ENCODE measurements at regions not wholly inside any gene's neighbourhood (a gene's known extent, or its start where the extent isn't known, plus 50 kb on each side); places are given as distances from the start of the nearest gene placed in this dataset.
"Not testable (repeated sequence)": the region's sequence is repeated elsewhere in the genome, so short reads cannot be mapped to it uniquely, and the experiment has no call there.

DNA sequence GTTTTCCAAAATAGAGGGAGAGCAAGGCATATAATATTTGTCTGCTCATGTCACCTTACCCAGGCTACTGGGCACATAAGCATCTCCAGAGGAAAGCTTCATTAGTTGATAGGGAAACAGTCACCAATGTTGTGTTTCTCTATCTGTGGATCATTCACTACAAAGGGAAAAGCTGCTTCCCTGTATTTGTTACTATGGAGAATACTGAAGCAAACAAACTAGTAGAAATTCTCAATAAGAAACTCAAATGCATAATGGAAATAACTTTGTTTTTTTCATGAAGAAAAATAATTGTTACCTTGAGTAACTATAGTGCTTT is 138.2 kb downstream of the PCSK1 start:
- H3K4me3 ChIP-seq (ENCODE audit: control insufficient read depth, low read depth, low read length) = no peak overlapping the region
- DNase-seq (ENCODE audit: low read depth) = no peak
- TF ChIP-seq, protein P1, sequence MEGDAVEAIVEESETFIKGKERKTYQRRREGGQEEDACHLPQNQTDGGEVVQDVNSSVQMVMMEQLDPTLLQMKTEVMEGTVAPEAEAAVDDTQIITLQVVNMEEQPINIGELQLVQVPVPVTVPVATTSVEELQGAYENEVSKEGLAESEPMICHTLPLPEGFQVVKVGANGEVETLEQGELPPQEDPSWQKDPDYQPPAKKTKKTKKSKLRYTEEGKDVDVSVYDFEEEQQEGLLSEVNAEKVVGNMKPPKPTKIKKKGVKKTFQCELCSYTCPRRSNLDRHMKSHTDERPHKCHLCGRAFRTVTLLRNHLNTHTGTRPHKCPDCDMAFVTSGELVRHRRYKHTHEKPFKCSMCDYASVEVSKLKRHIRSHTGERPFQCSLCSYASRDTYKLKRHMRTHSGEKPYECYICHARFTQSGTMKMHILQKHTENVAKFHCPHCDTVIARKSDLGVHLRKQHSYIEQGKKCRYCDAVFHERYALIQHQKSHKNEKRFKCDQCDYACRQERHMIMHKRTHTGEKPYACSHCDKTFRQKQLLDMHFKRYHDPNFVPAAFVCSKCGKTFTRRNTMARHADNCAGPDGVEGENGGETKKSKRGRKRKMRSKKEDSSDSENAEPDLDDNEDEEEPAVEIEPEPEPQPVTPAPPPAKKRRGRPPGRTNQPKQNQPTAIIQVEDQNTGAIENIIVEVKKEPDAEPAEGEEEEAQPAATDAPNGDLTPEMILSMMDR (IDR thresholded peaks at IDR 0.05; ENCODE audit: control insufficient read depth, insufficient read depth, low read depth, low read length, missing control alignments) = no peak

DNA sequence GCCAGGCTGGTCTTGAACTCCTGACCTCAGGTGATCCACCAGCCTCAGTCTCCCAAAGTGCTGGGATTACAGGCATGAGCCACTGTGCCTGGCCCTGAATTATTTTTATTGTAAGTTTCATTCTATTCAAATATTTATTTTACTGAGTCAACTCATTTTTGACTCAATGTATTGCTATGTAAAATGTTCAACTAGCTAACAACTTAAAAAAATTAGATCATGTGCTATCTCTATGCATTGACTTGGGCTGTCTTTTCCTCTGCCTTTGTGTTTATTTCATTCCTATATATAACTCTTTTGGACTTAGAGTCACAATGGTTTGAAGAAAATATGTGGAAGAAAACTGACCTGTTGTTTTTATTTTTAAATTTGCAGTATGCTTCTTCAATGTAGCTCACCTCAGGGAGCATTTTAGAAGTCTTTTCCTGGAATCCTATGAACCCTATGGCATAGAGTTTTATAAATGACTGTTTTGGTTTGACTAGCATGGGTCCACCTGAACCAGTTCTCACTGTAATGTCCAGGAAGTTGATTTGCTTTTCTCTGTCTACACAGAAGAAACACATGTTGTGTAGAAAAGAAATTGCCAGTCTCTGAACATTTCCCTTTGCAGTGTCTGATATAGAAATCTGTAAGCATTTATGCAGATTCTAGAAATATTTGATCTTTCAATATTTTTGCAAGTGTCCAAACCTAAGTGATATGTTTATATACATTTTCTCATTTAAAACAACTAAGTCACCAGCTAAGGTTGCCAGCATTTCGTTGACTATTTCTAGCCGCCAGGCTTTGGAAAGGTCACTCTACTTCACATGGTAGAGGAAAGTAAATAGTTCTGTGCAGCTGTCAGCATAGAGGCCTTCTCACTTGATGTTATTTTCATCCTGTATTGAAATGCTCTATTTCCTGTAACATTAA is 138.8 kb downstream of the PCSK1 start:
- H3K4me3 ChIP-seq (ENCODE audit: control insufficient read depth, low read depth, low read length) = no peak overlapping the region
- no peak for DNase-seq (ENCODE audit: low read depth)
- TF ChIP-seq, protein P1 (IDR thresholded peaks at IDR 0.05; ENCODE audit: control insufficient read depth, insufficient read depth, low read depth, low read length, missing control alignments) = no peak

DNA sequence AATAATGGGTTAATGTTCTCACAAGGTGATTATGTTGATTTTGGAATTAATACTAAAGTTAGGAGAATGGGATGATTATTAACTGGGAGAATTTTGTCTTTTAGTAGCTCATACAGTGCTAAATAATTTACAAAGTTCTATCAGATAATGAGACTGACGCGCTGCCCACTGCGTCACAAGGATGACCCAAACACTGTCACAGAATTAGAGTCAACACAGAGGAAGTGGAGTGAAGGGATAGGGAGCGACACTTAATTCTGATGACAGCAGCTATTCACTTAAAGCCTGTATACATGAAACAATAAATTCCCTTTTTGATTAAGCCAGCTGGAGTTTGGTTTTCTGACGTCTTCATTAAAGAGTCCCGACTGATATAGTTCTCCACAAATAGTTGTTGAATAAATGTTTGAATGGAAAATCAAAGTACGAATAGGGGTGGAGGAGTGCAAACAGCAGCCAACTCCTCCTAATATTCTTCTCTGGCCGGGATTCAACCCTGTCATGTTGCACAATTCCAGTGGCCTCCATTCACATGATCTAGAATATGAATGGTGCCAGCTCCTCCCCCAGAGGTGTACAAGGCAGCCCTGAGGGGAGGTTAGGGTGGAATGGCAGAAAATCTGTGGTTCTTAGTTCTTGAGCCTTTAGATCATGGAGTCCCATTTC is 140.3 kb downstream of the PCSK1 start:
- TF ChIP-seq, protein P1 (IDR thresholded peaks at IDR 0.05; ENCODE audit: control insufficient read depth, insufficient read depth, low read depth, low read length, missing control alignments) = no peak
- no peak overlapping the region for H3K4me3 ChIP-seq (ENCODE audit: control insufficient read depth, low read depth, low read length)
- no peak for DNase-seq (ENCODE audit: low read depth)

DNA sequence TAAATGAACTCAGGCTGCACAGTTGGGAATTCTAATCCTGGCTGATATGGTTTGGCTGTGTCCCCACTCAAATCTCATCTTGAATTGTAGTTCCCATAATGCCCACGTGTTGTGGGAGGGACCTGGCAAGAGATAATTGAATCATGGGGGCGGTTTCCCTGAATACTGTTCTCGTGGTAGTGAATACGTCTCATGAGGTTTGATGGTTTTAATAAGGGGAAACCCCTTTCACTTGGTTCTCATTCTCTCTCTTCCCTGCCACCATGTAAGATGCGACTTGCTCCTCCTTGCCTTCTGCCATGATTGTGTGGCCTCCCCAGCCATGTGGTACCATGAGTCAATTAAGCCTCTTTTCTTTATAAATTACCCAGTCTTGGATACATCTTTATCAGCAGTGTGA is 143.8 kb downstream of the PCSK1 start:
- H3K4me3 ChIP-seq (ENCODE audit: control insufficient read depth, low read depth, low read length); DNase-seq (ENCODE audit: low read depth): not testable (repeated sequence)

DNA sequence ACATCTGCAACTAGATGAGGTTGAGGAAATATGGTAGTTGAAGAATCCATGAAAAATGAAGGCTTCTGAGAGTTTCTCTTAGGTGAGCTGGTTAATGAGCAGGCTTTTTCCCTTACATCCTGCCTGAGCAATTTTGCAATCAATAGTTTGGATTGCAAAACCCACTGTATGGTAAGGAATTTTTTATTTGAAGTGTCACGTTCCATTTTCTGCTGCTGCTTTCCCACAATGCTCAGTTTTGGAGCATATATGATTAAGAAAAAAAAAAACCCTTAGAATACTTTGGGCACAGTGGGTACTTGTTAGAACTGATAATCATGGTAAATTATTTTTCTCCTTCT is 144.2 kb downstream of the PCSK1 start:
- TF ChIP-seq, protein P1 (IDR thresholded peaks at IDR 0.05; ENCODE audit: control insufficient read depth, insufficient read depth, low read depth, low read length, missing control alignments) = no peak
- H3K4me3 ChIP-seq (ENCODE audit: control insufficient read depth, low read depth, low read length) = no peak overlapping the region
- peak; percentile 33 for DNase-seq (ENCODE audit: low read depth)

DNA sequence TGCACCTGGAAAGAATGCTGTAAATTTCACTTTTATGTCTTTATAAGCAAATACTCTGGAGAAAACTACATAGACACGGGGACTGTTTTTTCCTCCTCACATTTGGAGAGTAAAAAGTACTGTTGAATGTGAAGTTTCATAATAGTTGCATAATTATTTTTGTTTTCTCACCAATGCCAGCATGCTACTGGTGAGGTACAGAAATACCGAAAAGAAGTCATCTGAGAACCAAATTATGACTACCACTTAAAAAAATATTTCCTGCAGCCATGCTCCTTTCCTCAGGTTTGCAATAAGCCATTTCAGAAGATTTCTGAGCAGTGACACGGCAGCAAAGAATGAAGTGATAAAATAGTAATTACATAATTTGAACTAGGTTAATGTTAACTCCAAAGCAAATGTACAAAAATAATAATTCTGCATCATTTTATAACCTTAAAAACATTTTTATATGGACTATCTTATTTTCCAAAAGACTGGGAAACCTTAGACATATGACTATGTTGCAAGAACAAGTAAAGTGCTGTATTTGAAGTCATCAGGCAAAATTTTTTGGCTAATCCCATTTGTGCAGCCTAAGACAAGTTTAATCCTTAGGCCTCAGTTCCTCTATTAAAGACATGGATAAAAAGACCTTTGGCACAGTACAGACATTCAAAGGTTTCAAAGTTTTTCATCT is 144.7 kb downstream of the PCSK1 start:
- peak; percentile 31 for DNase-seq (ENCODE audit: low read depth)
- H3K4me3 ChIP-seq (ENCODE audit: control insufficient read depth, low read depth, low read length) = no peak overlapping the region
- TF ChIP-seq, protein P1 (IDR thresholded peaks at IDR 0.05; ENCODE audit: control insufficient read depth, insufficient read depth, low read depth, low read length, missing control alignments) = no peak

DNA sequence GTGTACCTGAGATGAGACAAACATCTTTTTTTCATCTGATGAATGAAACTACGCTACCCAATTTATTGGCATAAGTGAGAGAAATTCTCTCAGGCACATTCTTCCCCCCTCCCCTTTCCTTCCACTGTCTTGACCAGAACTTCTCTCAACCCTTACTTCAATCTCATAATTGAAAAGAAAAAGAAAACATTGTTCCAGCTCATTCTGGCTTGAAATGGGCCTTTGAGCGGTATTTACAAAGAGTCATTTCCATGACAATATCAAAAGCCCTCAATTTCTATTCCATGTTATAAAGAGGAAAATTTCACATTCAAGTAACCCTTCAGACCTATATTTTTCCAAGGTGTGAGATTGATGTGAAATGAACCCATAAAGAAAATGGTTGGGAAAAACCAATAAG is 145.9 kb downstream of the PCSK1 start:
- no peak for DNase-seq (ENCODE audit: low read depth)
- TF ChIP-seq, protein P1 (IDR thresholded peaks at IDR 0.05; ENCODE audit: control insufficient read depth, insufficient read depth, low read depth, low read length, missing control alignments) = no peak
- H3K4me3 ChIP-seq (ENCODE audit: control insufficient read depth, low read depth, low read length) = no peak overlapping the region

Data from AG09309 (cell line).